IMR-90 (cell line): ENCODE measurements at regions not wholly inside any gene's neighbourhood (a gene's known extent, or its start where the extent isn't known, plus 50 kb on each side); places are given as distances from the start of the nearest gene placed in this dataset.

Experiments
- ATAC-seq: fragments of 200-7000 bp; cut with Tn5 transposase; 2 replicates; pipeline ENCODE4 v1.9.1; 2020; ENCODE audit warnings: low read depth, mild to moderate bottlenecking, moderate library complexity
- BruUV-seq: library from RNA; stranded (reverse); fragments of 400-500 nt; replicated peaks from 2 replicates; lab custom pipeline; 2021; lab: Mats Ljungman, UMichigan
- CTCF ChIA-PET: fragments of 300-600 bp; formaldehyde crosslinking; extraction: SDS; loops from one replicate; lab custom pipeline; 2021; ENCODE audit warnings: antibody characterized with exemption; lab: Yijun Ruan, JAX
- POLR2A ChIA-PET: fragments of 300-600 bp; sonication (Branson Sonifier 250); formaldehyde crosslinking; loops from one replicate; lab custom pipeline; 2022; ENCODE audit warnings: antibody characterized with exemption; ENCODE audit not compliant: unreplicated experiment; lab: Charles Lee
- DNase-seq: peaks from one replicate; pipeline ENCODE4 v3.0.0; 2013
- H2AFZ ChIP-seq: replicated peaks from 2 replicates; pipeline ENCODE3; 2013; ENCODE audit warnings: low read length, mild to moderate bottlenecking; ENCODE audit not compliant: poor library complexity
- H2AK5ac ChIP-seq: 2 replicates; pipeline ENCODE4 v1.6.1; 2013; ENCODE audit warnings: low read depth, low read length, inconsistent platforms
- H2AK9ac ChIP-seq: replicated peaks from 2 replicates; pipeline ENCODE3; 2013; ENCODE audit warnings: mild to moderate bottlenecking, low read depth, low read length, moderate library complexity; ENCODE audit not compliant: poor library complexity
- H2BK120ac ChIP-seq: 2 replicates; pipeline ENCODE4 v1.6.1; 2013; ENCODE audit warnings: low read depth, low read length, inconsistent platforms
- H2BK15ac ChIP-seq: 3 replicates; pipeline ENCODE4 v1.6.1; 2013; ENCODE audit warnings: low read depth, low read length, inconsistent platforms
- H2BK20ac ChIP-seq: 2 replicates; pipeline ENCODE4 v1.6.1; 2013; ENCODE audit warnings: low read depth, mild to moderate bottlenecking, inconsistent platforms, low read length, moderate library complexity
- H2BK5ac ChIP-seq: 2 replicates; pipeline ENCODE4 v1.6.1; 2013; ENCODE audit warnings: mild to moderate bottlenecking, low read depth, low read length, inconsistent platforms; ENCODE audit not compliant: poor library complexity, severe bottlenecking
- H3K14ac ChIP-seq: replicated peaks from 2 replicates; pipeline ENCODE4 v1.6.1; 2013; ENCODE audit warnings: low read depth, low read length, inconsistent platforms
- H3K18ac ChIP-seq: 2 replicates; pipeline ENCODE4 v1.6.1; 2013; ENCODE audit warnings: low read depth, low read length, control low read depth
- H3K23ac ChIP-seq: 2 replicates; pipeline ENCODE4 v1.6.1; 2013; ENCODE audit warnings: low read depth, low read length, inconsistent platforms
- H3K27ac ChIP-seq: 2 replicates; pipeline ENCODE4 v1.5.1; 2013; ENCODE audit warnings: mild to moderate bottlenecking, control low read depth, low read length; ENCODE audit not compliant: insufficient read depth
- H3K27me3 ChIP-seq: 2 replicates; pipeline ENCODE4 v1.6.1; 2013; ENCODE audit warnings: low read length; ENCODE audit not compliant: control insufficient read depth, insufficient read depth
- H3K36me3 ChIP-seq: 2 replicates; pipeline ENCODE4 v1.6.1; 2013; ENCODE audit warnings: low read length, mixed read lengths; ENCODE audit not compliant: control insufficient read depth, insufficient read depth
- H3K4ac ChIP-seq: 2 replicates; pipeline ENCODE4 v1.6.1; 2013; ENCODE audit warnings: low read depth, low read length, inconsistent platforms
- H3K4me1 ChIP-seq: 2 replicates; pipeline ENCODE4 v1.6.1; 2013; ENCODE audit warnings: low read length, mixed read lengths; ENCODE audit not compliant: control insufficient read depth, insufficient read depth
- H3K4me2 ChIP-seq: 2 replicates; pipeline ENCODE4 v1.6.1; 2013; ENCODE audit warnings: low read depth, mild to moderate bottlenecking, control low read depth, low read length, moderate library complexity
- H3K4me3 ChIP-seq: 2 replicates; pipeline ENCODE4 v1.5.1; 2013; ENCODE audit warnings: low read depth, mild to moderate bottlenecking, control low read depth, low read length, moderate library complexity; ENCODE audit not compliant: insufficient read depth
- H3K56ac ChIP-seq: 2 replicates; pipeline ENCODE4 v1.6.1; 2013; ENCODE audit warnings: low read length, inconsistent platforms; ENCODE audit not compliant: insufficient read depth; ENCODE audit errors: extremely low read depth
- H3K79me1 ChIP-seq, 2 experiments: 2 replicates each; pipeline ENCODE4 v1.6.1; 2013; ENCODE audit warnings: low read length in 2 of 2, inconsistent platforms in 1 of 2, low read depth in 1 of 2
- H3K9ac ChIP-seq: 2 replicates; pipeline ENCODE4 v1.6.1; 2013; ENCODE audit warnings: low read depth, low read length, control low read depth
- H3K9me1 ChIP-seq: 2 replicates; pipeline ENCODE4 v1.6.1; 2013; ENCODE audit warnings: low read length, inconsistent platforms; ENCODE audit not compliant: insufficient read depth
- H3K9me3 ChIP-seq: 2 replicates; pipeline ENCODE4 v1.6.1; 2013; ENCODE audit warnings: low read length; ENCODE audit not compliant: control insufficient read depth, insufficient read depth
- H4K20me1 ChIP-seq: 2 replicates; pipeline ENCODE4 v1.6.1; 2013; ENCODE audit warnings: low read length, inconsistent platforms; ENCODE audit not compliant: insufficient read depth
- H4K5ac ChIP-seq: 2 replicates; pipeline ENCODE4 v1.6.1; 2013; ENCODE audit warnings: mild to moderate bottlenecking, low read depth, low read length, control low read depth
- H4K8ac ChIP-seq, 2 experiments: 2 replicates each; pipeline ENCODE4 v1.6.1; 2013; ENCODE audit warnings: low read depth in 2 of 2, low read length in 2 of 2, control low read depth in 1 of 2, inconsistent platforms in 1 of 2
- H4K91ac ChIP-seq: 2 replicates; pipeline ENCODE4 v1.6.1; 2013; ENCODE audit warnings: low read depth, low read length, inconsistent platforms; ENCODE audit not compliant: insufficient read depth
- BHLHE40 ChIP-seq: fragments of 150-350 bp; IDR thresholded peaks from 2 replicates; pipeline ENCODE4 v1.6.1; 2016; ENCODE audit warnings: mild to moderate bottlenecking, low read depth, low read length
- POLR2A ChIP-seq: IDR thresholded peaks from 2 replicates; pipeline ENCODE4 v1.6.1; 2012; ENCODE audit warnings: mild to moderate bottlenecking, low read depth, low read length
- SMC3 ChIP-seq: fragments of 150-350 bp; IDR thresholded peaks from 2 replicates; pipeline ENCODE4 v1.6.1; 2016; ENCODE audit warnings: low read depth, mild to moderate bottlenecking, antibody characterized with exemption, low read length, moderate library complexity
- WGBS, 2 experiments: methylation state at CpG; one replicate each; pipeline versions ENCODE4 v1.1.5 to v1.1.7; 2013; ENCODE audit warnings: missing lambda C conversion rate in 2 of 2; ENCODE audit not compliant: insufficient read length in 1 of 2; ENCODE audit errors: extremely low coverage in 2 of 2; 5-methylcytosine and 5-hydroxymethylcytosine counted together
- dilution Hi-C: fragments of 300-500 bp; cut with HindIII; formaldehyde crosslinking; loops from one replicate; pipeline ENCODE4 v1.14.3; 2018; ENCODE audit warnings: low sequenced_read_pairs; ENCODE audit not compliant: unreplicated experiment
- in situ Hi-C: fragments of 300-500 bp; cut with MboI; formaldehyde crosslinking; loops from 3 replicates; pipeline ENCODE4 v1.14.3; 2019; ENCODE audit warnings: low sequenced_read_pairs, inconsistent platforms, mixed read lengths
- intact Hi-C: fragments of 100-400 bp; cut with micrococcal nuclease; formaldehyde crosslinking; loops from 2 replicates; pipeline ENCODE4 v1.10.0; 2022

DNA sequence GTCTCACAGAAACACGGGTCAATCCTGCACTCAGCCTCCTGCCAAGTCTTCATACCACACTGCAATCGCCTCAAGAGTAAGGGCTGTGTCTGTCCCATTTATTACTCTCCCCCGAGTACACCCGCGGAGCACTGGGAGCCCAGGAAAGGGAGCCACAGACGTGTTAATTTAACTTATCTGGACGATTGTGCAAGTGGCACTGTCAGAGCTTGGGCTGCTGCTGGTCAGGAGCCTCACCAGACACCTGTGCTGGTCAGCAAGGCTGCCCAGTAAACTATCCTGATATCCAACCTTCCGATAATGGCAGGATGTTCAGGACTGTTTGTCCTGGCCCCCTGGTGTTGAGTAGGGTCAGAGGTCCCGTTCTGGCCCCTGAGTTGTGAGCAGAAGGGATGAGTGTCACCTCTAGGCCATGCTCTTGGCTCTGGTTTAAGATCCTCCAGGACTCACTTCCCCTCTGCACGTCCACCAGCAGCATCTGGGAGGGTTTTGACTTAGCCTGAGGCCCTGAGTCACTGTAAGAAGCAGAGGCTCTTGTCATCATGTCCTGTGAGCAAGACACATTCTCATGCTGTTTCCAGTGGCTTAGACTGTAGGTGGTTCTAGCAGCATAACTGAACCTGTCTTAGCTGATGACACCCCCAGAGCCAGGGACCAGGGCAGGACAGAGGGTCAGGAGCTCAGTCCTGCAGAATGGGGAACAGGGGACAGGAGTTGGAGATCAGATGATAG lies 82.5 kb upstream of the ARL4C start (continued):
- TF ChIP-seq BHLHE40: no peak

DNA sequence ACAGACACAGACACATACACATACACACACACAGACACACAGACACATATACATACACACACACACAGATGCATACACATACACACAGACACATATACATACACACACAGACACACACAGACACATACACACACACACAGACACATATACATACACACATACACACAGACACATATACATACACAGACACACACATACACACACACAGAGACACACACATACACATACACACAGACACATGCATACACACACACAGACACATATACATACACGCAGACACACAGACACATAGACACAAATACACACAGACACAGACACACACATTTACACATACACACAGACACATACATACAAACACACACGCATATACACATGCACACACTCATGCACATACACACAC lies 81.5 kb upstream of the ARL4C start:
- WGBS, 2 experiments: 100% methylated on average over 1 of the region's 2 CpGs; no CpG with 5 or more reads in 1 of the 2 experiments
- dilution Hi-C loops: no loop called here

More for the DNA sequence above, 81.5 kb upstream of the ARL4C start:
- in situ Hi-C loops (no loop called here), intact Hi-C loops (no loop called here)
- H3K9me3 ChIP-seq: peaks cover 3% of the 10 kb centered on the region; the same call in 1 of the 2 replicates
- peak overlapping the region; percentile 79; the same call in 1 of the 2 replicates for H2AK5ac ChIP-seq
- no peaks in the 10 kb centered on the region for H3K36me3 ChIP-seq
- 0 out of 2 replicates have a peak overlapping the region, but pooled peaks have one; percentile 47 for H3K4ac ChIP-seq
- DNase-seq: no peak
- H3K4me3 ChIP-seq: no peak overlapping the region
- no peak overlapping the region for H2AFZ ChIP-seq
- H3K79me1 ChIP-seq: no peaks in the 10 kb centered on the region
- H3K18ac ChIP-seq: no peak overlapping the region
- H4K91ac ChIP-seq: no peak overlapping the region
- no peak overlapping the region for H3K23ac ChIP-seq
- H3K27me3 ChIP-seq: 0 out of 2 replicates have a peak, but pooled peaks cover 2% of the 10 kb centered on the region
- ChIA-PET POLR2A (no interaction called here), CTCF (no interaction called here)
- H2BK5ac ChIP-seq: peak overlapping the region; percentile 92
- H3K27ac ChIP-seq: no peak overlapping the region
- peaks cover 14% of the 10 kb centered on the region; the same call in 1 of the 2 replicates for H3K9me1 ChIP-seq
- BruUV-seq: no TSS peak
- no peak overlapping the region for H3K9ac ChIP-seq
- H3K4me1 ChIP-seq: no peaks in the 10 kb centered on the region; the same call in 1 of the 2 replicates
- H2AK9ac ChIP-seq: no peak overlapping the region
- no peak for ATAC-seq
- no peaks in the 10 kb centered on the region for H4K20me1 ChIP-seq
- no peak overlapping the region for H4K8ac ChIP-seq
- H3K14ac ChIP-seq: peak overlapping the region; percentile 52; the same call in 1 of the 2 replicates
- no peak overlapping the region for H2BK120ac ChIP-seq
- no peak overlapping the region for H3K4me2 ChIP-seq
- TF ChIP-seq POLR2A (no peak), SMC3 (no peak)
- H2BK20ac ChIP-seq: no peak overlapping the region; the same call in 1 of the 2 replicates
- H2BK15ac ChIP-seq: no peak overlapping the region
- no peak overlapping the region for H3K56ac ChIP-seq
- no peak overlapping the region; the same call in 1 of the 2 replicates for H4K5ac ChIP-seq
